Colonic mucosa (tissue), 4 donors: ENCODE measurements at regions not wholly inside any gene's neighbourhood (a gene's known extent, or its start where the extent isn't known, plus 50 kb on each side); places are given as distances from the start of the nearest gene placed in this dataset.

ENCODE experiments used
- DNase-seq: peaks from one replicate; pipeline ENCODE4 v3.0.0-alpha.2; 2020
- H3K27ac ChIP-seq: fragments of 200-600 bp; one replicate; pipeline ENCODE4 v1.8.0; 2021
- H3K27me3 ChIP-seq: fragments of 200-600 bp; one replicate; pipeline ENCODE4 v1.8.0; 2021
- H3K36me3 ChIP-seq: fragments of 200-600 bp; one replicate; pipeline ENCODE4 v1.8.0; 2021
- H3K4me1 ChIP-seq: fragments of 200-600 bp; one replicate; pipeline ENCODE4 v1.8.0; 2021; ENCODE audit warnings: mild to moderate bottlenecking
- H3K4me3 ChIP-seq: fragments of 200-600 bp; one replicate; pipeline ENCODE4 v1.8.0; 2021
- H3K9ac ChIP-seq, 2 donors: one replicate each; pipeline ENCODE4 v1.7.0; 2013; ENCODE audit warnings: control low read depth in 2 of 2, low read depth in 2 of 2, low read length in 2 of 2
- H3K9me3 ChIP-seq: fragments of 200-600 bp; one replicate; pipeline ENCODE4 v1.8.0; 2021
- CTCF ChIP-seq: fragments of 200-600 bp; IDR thresholded peaks from one replicate; pipeline ENCODE4 v1.8.0; 2022; ENCODE audit warnings: antibody characterized with exemption, mild to moderate bottlenecking
- intact Hi-C: fragments of 100-400 bp; cut with DNase I; formaldehyde crosslinking; loops from one replicate; pipeline ENCODE4 v1.14.1; 2022
- donor health status: healthy.
- donor health status: DM: no; HTN: no; CAD: no.
- donor health status: DM: no; HTN: no; CAD: no.

GRCh38 chr2:15760232-15760910, 168.7 kb downstream of the DDX1 start:
- no peak for TF ChIP-seq CTCF
- H3K36me3 ChIP-seq: no peaks in the 10 kb centered on the region
- H3K4me1 ChIP-seq: no peaks in the 10 kb centered on the region
- H3K27me3 ChIP-seq: no peaks in the 10 kb centered on the region
- no peak overlapping the region for H3K27ac ChIP-seq
- H3K9ac ChIP-seq: no peak overlapping the region
- no peaks in the 10 kb centered on the region for H3K9me3 ChIP-seq
- H3K4me3 ChIP-seq: no peak overlapping the region
- DNase-seq: no peak
- intact Hi-C loops: no loop called here

GRCh38 chr2:15761056-15761455, 169.4 kb downstream of the DDX1 start:
- Histone ChIP-seq H3K27ac (no peak overlapping the region), H3K36me3 (no peaks in the 10 kb centered on the region), H3K4me3 (no peak overlapping the region), H3K4me1 (no peaks in the 10 kb centered on the region), H3K9ac (no peak overlapping the region), H3K9me3 (no peaks in the 10 kb centered on the region), H3K27me3 (no peaks in the 10 kb centered on the region)
- intact Hi-C loops: no loop called here
- no peak for TF ChIP-seq CTCF
- no peak for DNase-seq

- H3K4me1 ChIP-seq: no peaks in the 10 kb centered on the region
- no peaks in the 10 kb centered on the region for H3K27me3 ChIP-seq
- H3K9me3 ChIP-seq: no peaks in the 10 kb centered on the region
- no peak overlapping the region for H3K9ac ChIP-seq
- no peak overlapping the region for H3K27ac ChIP-seq
- TF ChIP-seq CTCF: no peak
- no peak for DNase-seq
- H3K36me3 ChIP-seq: no peaks in the 10 kb centered on the region
- no peak overlapping the region for H3K4me3 ChIP-seq
- intact Hi-C loops: no loop called here
These were observed 170.2 kb downstream of the DDX1 start for GRCh38 chr2:15761910-15762309.

- H3K4me3 ChIP-seq: no peak overlapping the region
- H3K27ac ChIP-seq: no peak overlapping the region
- H3K9ac ChIP-seq: no peak overlapping the region
- intact Hi-C loops: no loop called here
- DNase-seq: no peak
- H3K4me1 ChIP-seq: no peaks in the 10 kb centered on the region
- TF ChIP-seq CTCF: no peak
- H3K27me3 ChIP-seq: no peaks in the 10 kb centered on the region
- H3K36me3 ChIP-seq: no peaks in the 10 kb centered on the region
- H3K9me3 ChIP-seq: no peaks in the 10 kb centered on the region
These were observed 170.8 kb downstream of the DDX1 start for GRCh38 chr2:15762449-15762848.

GRCh38 chr2:15763106-15763821, 171.6 kb downstream of the DDX1 start:
- Histone ChIP-seq H3K27ac (no peak overlapping the region), H3K9me3 (no peaks in the 10 kb centered on the region), H3K27me3 (no peaks in the 10 kb centered on the region), H3K4me3 (no peak overlapping the region), H3K4me1 (no peaks in the 10 kb centered on the region), H3K36me3 (no peaks in the 10 kb centered on the region), H3K9ac (no peak overlapping the region)
- TF ChIP-seq CTCF: no peak
- DNase-seq: no peak
- intact Hi-C loops: no loop called here
